Kidney capillary endothelial cell (primary cell): ENCODE measurements at regions not wholly inside any gene's neighbourhood (a gene's known extent, or its start where the extent isn't known, plus 50 kb on each side); places are given as distances from the start of the nearest gene placed in this dataset.
A peak's percentile ranks its signal among the peaks of the same experiment; 100 is the strongest.

ENCODE experiments used
- DNase-seq: peaks from one replicate; pipeline ENCODE4 v3.0.0-alpha.2; 2018; ENCODE audit warnings: low spot score

DNA sequence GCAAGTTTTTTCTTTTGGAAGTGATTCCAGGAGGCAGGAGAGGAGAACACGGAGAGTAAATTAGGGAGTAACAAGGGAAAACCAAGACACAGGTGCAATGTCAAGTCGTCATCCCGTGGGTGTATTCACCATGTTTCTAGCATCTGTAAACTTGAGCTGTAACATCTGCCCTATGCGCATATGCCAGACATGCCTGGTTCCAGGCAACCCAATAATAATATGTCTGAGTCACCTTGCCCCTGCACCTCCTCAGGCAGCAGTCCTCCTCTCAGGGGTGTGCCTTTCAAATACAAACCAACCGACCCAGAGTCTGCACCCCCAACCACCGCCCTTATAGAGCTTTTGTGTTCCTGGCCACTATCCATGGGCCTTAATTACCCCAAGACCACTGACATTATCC, 107.0 kb upstream of the PDE1C start:
- no peak for DNase-seq

DNA sequence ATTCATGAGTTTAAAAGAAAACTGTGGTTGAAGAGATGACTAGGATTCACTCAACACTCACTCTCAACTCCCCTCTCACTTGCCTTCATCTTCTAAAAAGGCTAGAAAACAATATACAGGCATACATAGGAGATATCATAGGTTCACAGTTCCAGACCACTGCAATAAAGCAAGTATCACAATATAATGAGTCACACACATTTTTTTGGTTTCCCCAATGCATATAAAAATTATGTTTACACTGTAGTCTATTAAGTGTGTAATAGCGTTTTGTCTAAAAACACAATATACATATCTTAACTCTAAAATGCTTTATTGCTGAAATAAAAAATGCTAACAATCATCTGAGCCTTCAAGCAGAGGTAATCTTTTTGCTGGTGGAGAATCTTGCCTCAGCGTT, 104.9 kb upstream of the PDE1C start:
- no peak for DNase-seq

DNA sequence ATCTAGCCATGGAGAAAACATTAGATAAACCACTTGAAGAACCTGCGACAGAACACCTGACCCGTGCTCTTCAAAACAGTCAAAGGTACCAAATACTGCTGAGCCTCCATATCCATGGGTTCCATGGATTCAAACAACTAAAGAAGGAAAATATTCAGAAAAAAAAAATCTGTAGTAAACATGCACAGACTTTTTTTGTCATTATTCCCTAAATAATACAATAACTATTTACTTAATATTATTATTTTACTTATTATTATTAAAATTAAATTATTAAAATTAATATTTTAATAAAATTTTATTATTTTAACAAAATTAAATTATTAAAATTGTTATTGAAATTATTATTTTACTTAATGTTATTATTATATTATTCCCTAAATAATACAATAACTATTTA, 101.0 kb upstream of the PDE1C start:
- DNase-seq: no peak

DNA sequence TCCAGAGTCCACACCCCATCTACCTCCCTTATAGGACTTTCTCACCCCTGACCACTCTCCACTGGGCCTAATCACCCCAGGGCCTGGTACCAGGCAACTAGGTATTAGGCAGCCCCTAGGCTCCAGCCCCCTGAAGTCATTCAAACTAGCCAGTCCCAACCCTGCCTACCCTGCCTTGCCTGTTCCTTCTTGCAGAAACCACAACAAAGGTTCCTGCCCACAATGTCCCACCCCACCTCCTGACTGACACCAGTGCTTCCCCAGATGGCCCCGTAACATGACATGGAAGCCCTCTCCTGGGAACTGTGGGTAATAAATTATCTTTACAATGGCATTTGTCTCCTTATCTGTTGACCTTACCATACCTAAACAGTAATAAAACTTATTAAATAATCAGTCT, 100.6 kb upstream of the PDE1C start:
- DNase-seq: no peak

DNA sequence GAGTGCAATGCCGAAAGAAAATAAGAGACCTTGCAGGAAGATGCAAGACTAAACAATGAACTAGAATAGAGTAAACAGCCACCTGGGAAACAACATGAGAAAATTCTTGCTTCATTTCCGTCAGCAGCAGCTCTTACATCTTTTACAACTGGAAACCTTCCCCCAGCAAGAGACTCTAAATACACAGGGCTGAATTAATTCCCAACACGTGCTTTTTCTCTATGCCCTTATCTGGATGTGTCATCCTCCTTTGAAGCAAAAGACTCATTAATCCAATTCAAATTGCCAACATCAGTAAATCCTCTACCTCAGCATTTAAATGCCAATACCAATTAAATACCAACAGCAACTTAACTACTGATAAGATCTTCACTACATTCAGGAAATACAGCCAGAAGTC, 99.0 kb upstream of the PDE1C start:
- no peak for DNase-seq

DNA sequence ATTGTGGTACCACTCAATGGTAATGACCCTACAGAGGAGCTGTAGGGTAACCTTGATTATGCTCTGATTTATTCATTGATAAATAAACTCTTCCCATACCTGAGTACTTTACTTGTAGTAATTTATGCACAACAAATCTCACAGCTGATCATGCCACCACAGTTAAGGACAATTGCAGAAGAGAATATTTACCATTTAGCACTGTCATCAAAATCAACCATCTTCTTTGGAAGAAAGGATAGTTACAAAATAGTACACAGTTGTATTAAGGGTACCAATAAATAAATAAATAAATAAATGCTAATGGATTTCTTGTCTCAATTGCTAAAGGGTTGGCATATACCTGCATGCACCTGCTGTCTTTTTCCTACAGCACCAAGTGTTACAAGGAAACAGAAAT, 97.6 kb upstream of the PDE1C start:
- DNase-seq: no peak

DNA sequence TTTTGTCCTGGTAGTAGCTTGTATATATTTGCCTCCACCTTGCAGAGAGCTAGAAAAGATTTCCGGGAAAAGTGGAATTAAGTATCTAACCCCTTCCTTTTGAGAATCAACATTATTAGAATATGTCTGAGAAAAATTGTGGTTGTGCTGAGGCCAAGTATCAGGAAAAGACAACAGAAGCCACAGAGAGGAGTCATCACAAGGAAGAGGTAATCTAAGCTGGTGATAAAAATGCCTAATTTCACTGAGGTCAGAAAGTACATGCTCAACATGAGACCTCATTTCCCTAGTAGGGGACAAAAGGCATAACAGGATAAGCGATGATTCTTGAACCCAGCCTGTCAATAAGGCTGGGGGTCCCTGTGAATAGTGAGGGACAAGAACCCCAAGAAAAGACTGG, 97.0 kb upstream of the PDE1C start:
- DNase-seq: no peak

DNA sequence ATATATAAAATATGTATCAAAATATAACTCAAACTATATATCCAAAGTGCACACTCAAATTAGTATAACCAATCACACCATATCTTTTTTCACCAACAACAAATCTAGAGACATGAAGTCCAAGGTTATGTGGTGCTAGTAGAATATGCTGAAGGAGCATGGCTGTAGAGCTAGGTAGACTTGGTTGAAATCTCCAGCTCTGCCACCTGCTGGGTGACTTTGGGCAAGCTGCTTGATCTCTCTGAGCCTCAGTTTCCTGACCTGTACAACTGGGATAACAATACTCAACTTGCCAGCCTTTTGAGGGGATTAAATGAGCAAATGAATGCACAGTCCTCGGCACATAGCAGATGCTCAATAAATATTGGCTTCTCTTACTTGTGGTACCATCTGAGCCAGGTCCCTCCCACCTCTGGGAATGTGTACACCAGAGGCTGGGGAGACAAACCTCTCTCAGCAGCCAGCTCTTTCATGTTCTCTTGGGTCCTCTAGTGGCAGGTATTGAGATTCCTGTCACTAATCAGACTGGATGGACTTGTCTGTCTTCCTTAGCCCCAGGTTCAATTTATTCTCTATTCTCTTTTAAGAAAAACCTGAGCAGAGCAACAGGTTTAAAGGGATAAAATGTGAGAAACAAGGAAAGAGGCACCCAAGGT, 94.3 kb upstream of the PDE1C start:
- peak; percentile 36 for DNase-seq

DNA sequence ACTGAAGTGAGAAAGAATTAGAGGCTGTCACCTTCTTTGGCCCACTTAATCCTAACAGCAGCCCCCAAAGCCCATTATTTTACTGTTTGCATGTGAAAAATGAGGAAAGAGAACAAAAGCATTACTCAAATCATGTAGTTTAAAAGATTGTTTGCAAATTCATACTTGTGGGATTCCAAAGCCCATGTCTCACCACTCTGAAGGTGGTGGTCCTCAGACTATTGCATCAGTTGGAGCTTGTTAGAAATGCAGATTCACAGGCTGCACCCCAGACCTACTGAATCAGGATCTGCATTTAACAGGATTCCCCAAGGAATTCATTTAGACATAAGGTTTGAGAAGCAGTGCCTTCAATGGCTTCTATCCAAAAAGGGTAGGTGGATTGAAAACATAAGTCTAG, 93.7 kb upstream of the PDE1C start:
- no peak for DNase-seq

DNA sequence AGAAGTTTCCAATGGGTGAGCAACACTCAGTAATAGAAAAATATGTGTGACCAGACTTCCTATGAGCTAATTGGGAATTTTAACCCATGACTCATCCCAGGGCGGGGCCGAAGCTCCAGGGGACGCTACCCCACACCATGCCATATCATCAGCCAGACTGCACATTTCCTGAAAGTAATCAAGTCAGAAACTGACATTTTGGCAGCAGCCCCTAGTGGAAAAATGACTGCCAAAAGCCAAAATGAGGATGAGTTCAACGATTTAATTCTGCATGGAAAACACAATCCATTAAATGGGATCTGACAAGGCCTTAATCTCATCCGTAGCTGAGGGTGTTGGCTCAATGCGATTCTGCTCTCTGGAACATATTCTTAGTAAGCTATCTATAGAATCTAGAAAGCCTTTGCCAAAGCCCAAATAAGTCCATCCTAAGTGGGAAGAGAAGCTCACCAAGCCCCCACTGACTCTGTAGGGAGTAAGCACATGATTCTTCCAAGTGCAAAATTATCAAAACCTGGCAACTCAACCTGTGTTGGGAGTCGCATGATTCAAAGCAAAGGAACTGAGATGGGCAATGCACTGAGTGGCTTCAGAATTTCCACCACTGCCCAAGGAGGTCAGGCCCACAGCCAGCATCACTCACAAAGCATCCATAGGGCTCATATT, 93.1 kb upstream of the PDE1C start:
- peak; percentile 84 for DNase-seq

DNA sequence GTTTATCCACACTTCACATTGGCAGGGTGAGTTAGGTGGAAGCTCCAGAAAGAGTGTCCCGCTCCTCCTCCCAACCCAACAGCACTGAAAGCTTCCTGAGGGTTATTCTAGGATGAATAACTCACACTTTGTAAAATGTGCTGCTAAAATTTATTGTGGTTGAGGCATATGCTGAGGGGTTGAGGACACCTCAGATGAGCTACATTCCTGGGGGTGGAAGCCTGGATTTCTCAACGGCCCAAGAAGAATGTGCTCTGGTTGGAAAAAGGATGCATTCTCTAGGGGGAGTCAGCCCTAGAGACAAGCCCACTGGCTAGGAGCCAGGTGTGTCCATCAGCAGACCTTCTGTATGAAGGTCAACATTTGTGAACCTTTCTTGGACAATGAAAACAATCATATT, 91.5 kb upstream of the PDE1C start:
- DNase-seq: no peak

DNA sequence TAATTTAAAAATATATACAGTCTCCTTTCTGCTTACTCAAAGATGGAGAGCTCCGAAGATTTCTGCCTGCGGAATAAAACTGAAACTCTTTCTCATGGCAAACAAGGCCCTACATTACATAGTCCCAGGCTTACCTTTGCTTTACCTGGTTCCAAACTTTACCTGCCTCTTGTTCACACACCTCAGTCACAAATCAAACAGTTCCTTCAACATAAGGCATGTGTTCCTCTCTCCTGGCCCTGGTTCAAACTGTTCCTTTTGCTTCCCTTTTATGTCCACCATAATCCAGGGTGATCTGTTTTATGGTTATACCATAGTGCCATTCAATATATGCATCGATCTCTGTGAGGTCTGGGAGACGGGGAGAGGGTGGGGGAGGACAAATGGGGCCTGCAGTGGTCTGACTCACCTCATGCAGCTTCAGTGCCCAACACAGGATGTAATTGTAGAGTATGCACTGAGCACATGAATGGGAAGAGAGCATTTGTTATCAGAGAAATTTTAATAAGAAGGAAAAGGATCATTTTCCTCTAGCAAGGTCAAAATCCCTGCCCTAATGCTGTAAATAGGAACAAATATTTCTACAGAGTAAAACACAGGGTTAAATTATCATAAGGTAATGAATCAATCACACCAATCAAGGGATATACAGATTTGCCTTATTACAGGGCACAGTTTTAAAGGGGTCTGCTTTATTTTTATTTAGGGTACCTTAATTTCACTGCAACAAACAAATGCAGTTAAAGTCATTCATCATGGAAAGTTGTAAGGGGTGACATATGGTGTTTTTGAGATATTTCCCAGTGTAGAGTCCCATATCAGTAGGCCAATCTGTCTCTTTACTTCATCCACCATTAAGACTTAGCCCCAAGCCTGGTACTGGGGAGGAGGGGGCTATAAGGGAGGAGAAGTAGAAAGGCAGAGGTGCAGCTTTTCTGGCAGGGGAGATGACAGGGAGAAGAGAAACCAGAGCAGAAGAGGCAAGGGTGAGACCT, 88.8 kb upstream of the PDE1C start:
- no peak for DNase-seq

DNA sequence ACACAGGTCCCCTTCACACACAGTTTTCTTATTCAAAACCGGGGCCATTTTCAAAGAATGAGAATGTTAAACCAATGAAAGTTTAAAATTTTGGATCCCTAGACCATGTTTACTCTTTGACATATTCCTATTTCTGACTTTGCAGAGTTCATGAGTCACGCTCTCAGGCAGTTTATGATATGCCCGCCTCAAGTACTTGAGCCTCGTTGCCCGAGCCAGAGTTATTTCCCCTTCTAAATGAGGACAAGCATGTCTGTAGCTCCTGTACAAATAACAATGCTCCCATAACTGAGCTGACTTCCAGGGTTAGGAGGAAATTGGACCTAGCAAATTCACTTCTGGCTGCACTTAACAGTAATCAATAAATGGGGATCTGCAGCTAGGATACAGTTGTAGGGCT, 87.9 kb upstream of the PDE1C start:
- no peak for DNase-seq

DNA sequence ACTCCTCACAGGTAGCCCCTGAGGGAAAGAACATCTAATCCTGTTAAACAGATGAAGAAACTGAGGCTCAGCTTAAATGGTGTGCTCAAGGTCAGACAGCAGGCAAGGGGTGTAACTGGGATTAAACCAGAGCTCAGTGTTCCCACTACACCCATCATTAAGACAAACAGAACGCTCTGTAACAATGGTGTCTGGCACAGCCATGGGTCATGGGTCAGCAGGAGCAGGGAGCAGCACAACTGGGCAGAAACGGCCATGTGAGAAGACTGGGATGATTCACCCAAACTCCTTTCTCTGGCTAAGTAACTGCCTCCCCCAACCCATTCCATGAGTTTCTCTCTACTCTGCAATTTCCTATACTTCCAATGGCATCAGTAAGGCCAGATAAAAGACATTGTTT, 85.5 kb upstream of the PDE1C start:
- no peak for DNase-seq

DNA sequence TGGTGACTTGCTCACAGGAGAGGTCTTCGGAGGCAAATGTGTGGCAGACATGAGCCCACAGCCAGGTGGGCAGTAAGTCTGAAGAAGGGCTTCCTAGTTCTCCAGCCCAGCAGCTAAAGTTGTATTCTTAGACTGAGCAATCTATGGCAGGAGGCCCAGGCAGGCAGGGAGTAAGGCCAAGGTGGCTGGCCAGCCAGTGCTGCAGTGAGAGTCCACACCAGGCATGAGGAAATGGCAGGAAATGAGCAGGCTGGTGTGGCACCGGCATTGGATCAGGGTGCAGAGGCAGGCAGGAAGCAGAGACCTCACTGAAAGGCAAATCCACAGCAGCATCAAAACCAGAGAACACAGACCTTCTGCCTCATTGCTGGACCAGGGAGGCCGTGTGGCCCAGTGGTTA, 84.6 kb upstream of the PDE1C start:
- peak; percentile 16 for DNase-seq

DNA sequence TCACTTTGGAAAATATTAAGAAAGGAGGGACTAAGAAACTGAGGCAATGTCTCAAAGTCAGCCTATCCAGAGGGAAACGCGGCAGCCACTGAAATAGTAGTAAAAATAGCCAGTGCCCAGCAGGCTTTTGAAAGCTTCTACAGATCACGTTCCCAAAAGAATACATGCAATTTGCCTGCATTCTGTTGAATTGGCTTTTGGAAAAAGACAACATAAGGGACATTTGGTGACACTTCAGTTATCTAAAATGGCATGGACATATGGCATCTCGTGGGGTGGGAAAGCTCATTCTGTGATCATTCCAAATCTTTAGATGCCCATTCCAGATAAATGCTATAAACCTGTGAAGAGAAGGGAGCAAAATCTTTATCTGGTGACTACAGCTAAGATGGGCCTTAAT, 82.8 kb upstream of the PDE1C start:
- no peak for DNase-seq

DNA sequence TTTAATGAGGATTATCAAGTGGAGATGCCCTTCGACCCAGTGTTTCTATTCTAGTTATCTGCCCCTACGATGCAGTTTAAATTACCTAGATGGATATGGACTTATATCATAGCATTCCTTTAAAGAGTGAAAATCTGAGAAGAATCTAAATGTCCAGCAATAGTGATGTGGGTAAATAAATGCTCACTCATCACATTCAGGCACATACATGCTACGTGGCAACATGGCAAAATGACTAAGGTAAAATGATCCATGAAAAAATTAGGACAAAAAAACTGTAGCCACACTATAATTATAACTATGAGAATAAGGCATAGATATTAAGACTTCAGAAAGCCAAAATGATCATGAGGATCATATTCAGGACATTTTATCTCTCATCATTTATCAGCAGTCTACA, 82.4 kb upstream of the PDE1C start:
- DNase-seq: no peak

DNA sequence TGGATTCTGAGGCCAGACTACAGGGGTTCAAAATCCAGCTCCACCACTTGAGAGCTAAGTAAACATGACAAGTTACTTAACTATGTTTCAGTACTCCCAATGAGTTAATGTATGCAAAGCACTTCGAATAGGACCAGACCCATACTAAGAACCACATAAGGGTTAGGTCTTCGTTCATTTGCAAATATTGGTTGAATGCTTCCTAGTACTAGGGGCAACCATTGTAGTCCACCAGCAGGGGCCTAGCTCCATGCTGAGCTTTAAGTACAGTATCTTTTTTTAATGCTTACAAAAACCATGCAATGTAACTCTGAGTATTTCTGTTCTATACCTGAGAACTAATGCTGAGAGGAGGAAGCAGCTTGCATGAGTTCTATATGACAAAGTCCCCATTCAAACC, 80.4 kb upstream of the PDE1C start:
- no peak for DNase-seq

DNA sequence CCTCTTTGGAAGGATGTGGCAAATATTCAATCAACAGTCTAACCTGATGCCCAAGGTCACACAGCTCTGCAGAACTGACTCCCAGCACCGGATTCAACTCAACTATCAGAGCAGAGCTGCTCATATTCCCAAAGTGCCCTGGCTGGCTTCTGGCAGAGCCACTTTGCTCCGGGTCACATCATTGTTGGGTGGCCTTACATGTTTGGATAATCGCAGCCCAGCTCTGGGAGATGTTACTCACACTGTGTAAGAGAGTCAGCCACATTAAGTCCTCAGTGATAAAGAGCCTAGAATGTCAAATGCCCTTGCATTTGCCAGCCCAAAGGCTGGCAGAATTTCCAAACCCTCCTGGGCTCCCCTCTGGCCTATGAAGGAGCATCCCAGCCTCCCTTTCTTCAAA, 79.8 kb upstream of the PDE1C start:
- no peak for DNase-seq

DNA sequence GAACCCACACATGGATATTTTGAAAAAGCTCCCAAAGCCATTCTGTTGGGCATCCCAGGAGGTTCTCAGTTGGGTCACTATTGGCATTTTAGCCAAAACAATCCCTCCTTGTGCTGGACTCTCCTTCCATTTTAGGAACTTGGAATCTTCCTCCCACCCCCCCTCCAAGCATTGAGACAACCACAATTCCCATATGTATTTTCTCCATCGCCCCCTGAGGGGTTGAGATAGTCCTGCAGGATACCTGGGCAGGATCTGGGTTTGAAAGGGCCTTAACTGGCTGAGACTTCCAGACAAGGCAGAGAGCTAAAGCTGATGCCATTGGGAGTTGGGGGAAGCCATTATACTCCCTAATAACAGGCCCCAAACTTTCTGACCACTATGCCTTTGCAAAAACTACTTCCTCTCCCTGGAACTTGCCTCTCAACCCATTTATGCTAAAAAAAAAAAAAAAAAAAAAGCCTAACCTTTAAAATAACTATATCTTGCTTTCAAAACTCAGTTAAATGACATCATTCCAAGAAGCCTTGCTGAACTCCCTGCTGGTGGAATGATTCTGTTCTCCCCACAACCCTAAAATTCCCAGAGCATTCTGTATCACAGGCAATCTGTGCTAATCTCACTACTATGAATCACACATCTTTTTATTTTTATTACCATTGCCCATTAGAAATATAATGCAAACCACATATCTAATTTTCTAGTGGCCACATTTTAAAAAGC, 77.5 kb upstream of the PDE1C start:
- no peak for DNase-seq

DNA sequence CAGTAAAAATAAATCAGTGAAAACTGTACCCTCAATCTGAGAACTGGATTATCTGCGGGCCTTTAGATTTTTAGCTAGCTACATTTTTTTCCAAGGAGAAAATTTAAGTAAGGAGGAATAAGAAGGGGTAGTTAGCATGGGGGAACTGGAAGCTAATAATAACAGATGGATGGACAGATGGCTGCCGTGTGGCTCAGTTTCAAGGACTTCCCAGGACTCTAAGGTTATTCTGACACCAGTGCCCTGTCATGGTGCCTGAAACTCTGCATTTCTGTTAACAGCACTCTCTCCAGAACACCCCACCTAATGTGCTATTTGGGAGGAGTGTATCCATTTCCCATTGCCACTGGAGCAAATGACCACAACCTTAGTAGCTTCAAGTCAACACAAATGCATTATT, 75.7 kb upstream of the PDE1C start:
- no peak for DNase-seq

DNA sequence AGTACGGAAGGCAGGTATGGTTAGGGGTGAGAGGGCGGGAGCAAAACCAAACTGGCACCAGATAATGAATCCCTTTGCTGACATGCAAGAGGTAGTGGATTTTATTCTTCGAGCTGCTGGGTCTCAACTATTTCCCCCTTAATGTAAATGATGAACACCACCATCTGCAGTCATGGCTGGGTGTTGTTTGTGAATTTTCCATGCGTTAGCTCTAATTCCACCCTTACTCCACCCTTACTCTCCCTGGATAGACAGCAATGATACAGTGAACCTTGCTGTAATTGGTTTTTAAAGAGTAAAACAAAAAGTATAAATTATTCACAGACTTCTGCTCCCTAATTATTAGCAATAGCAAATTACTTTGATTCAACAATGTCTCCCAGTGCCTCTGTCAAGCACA, 74.5 kb upstream of the PDE1C start:
- no peak for DNase-seq
